C4-2B (cell line): ENCODE measurements at regions not wholly inside any gene's neighbourhood (a gene's known extent, or its start where the extent isn't known, plus 50 kb on each side); places are given as distances from the start of the nearest gene placed in this dataset.

ENCODE experiments used
- H3K27ac ChIP-seq: fragments of 450-650 bp; 2 replicates; pipeline ENCODE4 v1.5.1; 2017
- ZFX ChIP-seq: fragments of 450-650 bp; IDR thresholded peaks from 2 replicates; pipeline ENCODE4 v1.6.1; 2017
- TF ChIP-seq, protein P1 (sequence below): fragments of 450-650 bp; conservative IDR thresholded peaks from 2 replicates; pipeline ENCODE4 v1.5.1; 2017; ENCODE audit warnings: mild to moderate bottlenecking

DNA sequence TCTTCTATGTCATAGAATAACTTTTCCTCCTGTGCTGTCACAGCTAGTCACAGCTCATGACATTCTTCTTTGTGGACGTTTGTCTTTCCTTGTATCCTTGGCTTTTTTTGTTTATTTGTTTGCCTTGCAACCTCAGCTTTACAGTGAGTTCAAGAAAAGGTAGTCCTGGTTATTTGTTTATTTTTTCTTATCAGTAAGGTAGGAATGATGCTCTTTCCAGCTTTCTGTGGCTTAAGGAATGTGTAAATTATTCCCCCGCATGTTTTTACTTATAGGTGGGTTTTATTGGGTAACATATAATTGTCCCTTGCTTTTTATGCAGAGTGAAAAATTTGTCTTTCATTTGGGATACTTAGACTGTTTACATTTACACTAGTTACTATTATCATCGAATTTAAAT lies 1673.6 kb upstream of the FLRT2 start:
- TF ChIP-seq, protein P1, sequence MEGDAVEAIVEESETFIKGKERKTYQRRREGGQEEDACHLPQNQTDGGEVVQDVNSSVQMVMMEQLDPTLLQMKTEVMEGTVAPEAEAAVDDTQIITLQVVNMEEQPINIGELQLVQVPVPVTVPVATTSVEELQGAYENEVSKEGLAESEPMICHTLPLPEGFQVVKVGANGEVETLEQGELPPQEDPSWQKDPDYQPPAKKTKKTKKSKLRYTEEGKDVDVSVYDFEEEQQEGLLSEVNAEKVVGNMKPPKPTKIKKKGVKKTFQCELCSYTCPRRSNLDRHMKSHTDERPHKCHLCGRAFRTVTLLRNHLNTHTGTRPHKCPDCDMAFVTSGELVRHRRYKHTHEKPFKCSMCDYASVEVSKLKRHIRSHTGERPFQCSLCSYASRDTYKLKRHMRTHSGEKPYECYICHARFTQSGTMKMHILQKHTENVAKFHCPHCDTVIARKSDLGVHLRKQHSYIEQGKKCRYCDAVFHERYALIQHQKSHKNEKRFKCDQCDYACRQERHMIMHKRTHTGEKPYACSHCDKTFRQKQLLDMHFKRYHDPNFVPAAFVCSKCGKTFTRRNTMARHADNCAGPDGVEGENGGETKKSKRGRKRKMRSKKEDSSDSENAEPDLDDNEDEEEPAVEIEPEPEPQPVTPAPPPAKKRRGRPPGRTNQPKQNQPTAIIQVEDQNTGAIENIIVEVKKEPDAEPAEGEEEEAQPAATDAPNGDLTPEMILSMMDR: no peak
- TF ChIP-seq ZFX: no peak

DNA sequence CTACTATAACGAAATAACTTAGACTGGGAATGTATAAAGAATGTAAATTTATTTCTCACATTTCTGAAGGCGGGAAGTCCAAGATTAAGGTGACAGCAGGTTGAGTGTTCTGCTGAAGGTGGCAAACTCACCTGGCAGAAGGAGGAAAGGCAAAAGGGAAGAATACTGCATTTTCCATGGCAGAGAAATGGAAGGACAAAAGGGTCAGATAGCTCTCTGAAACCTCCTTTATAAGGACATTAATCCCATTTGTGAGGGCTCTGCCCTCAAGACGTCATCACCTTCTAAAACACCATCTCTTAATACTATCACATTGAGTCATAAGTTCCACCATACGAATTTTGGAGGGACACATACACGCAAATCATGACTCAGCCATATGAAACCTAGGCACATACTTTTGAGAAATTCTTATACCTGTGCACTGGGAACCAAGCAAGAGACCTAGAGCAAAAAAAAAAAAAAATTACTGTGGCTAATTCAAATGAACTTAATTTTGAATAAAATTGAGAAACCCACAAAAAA lies 1669.3 kb upstream of the FLRT2 start:
- no peak overlapping the region for H3K27ac ChIP-seq
- TF ChIP-seq, protein P1: no peak
- TF ChIP-seq ZFX: no peak

More for the DNA sequence above, 1673.6 kb upstream of the FLRT2 start:
- no peak overlapping the region for H3K27ac ChIP-seq

DNA sequence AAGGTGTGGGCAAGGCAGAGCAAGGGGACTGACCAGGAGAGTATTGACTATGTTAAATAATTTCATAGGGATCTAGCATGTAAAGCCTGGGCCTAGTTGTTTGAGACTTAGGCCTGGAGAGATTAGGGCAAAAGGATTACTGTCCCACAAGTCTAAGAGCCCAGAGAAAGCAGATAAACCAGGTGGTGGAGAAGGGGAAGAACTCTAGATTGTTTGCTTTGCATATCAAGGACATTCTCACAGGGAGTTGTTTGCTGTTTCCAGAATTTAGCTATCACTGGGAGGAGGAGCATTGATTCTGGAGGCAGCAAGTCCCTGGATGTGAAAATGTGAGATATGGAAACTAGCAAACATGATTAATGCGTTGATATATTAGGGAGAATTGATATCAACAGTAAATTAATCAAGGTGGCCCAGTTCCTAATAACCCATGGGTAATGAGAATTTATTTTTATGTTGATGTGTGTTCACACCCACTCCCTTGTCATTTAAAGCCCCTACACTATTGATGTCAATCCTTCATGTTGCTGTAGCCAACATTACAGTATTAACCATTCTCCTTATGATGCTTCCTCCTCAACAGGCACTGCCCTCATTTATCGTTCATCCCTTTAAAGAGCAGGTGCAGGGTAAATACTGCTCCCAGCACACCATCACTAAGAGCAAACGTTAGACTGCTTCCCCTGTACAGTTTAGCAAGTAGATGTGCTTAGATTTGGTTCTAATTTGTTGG lies 1666.7 kb upstream of the FLRT2 start:
- TF ChIP-seq, protein P1: no peak
- no peak for TF ChIP-seq ZFX

DNA sequence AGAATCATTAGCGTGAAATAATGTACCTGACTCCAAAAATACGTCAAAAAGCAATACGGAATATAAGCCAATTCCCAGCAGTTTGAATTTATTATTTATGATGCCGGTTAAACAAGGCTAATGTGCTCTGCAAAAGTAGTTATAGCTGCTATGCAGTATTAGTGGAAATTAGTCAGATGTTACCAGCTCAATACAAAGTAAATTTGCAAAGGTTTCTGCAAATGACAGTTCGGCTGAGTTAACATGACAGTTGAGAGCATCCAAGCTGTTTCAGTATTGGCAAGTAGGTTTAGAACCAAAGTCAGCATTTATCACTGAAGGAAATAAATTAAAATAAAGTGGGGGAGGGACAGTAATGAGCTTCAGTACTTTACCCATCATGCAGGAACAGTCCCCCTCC lies 1665.8 kb upstream of the FLRT2 start:
- TF ChIP-seq, protein P1: no peak
- no peak for TF ChIP-seq ZFX

More for the DNA sequence above, 1666.7 kb upstream of the FLRT2 start:
- no peak overlapping the region for H3K27ac ChIP-seq

DNA sequence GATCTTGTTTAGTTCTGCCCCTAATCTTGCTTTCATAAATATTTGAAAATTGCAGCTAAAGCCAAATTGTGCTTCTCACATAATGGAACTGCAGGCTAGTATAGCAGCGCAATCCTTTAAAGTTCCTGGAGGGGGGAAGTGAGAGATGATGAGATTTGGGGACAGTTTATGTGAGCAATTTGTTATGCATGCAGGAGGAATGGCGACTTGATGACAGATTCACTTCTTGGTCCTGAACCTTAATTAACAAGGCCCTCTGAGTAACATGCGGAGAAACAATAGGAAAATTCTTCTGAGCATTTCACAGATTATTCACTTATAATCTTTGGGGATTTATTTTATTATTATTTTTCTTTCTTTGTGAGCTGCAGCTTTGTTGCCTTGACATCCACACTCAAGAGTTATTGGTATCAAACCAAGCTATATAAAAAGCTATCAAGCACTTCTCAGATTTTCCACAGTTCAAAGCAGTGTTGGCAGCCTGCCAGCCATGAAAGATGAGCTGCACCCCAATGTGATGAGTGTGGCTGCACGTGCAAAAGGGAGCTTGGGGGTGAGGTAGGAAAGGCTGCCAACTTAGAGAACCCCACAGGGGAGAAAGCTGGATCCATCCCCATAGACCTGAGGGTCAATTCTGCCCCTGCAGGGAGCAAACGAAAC lies 1662.2 kb upstream of the FLRT2 start:
- no peak for TF ChIP-seq ZFX
- TF ChIP-seq, protein P1: no peak
- no peak overlapping the region for H3K27ac ChIP-seq

More for the DNA sequence above, 1665.8 kb upstream of the FLRT2 start:
- H3K27ac ChIP-seq: no peak overlapping the region

DNA sequence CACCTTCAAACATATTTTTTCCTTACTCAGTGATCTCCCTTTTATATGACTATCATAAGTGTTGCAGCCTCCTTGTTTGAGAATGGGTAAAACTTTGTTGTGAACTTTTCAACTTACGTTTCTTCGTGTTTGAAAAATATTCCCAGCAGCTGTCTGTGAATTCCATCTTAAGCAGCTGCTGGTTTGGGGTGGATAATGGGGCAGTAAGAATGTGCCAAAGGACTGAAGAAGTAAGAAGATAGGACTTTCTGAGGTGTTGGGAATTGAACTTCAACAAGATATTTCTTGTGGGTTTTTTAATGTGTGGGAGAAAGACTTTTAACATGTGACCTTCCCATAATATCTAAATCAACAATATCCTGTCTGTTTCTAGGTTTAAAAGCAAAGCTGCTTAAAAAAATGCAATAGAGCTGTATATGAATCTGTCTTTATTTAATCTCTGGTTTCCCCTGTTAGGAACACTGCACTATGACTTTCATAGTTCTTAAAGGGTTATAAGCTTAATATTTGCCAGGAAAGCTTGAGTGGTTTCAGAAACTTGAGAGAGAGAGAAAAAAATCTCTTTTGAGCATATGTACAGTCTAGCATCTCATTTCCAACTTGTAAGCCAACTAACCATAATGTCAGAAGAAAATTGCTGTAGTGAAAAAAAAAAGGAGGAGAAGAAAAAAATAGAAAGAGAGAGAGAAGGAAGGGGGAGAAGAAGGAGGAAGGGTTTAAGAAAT lies 1659.2 kb upstream of the FLRT2 start:
- no peak for TF ChIP-seq ZFX
- TF ChIP-seq, protein P1: no peak
- no peak overlapping the region for H3K27ac ChIP-seq

DNA sequence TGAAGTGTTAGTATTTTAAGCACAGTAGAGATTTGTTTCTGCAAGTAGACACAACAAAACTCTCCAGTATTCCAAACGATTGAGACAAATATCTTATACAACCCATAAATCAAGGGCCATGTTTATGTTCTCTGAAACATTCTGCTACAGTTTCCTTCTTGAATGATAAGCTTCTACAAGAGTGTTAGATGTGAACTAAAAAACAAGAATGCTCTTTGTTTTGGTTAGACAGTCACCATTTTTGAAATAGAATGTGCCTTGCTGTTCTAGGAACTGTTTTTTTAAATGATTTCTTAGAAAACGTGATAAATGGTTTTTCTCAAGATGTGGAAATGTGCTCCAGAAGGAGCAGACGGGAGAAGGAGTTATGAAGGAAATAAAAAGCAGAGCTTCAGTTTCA lies 1656.3 kb upstream of the FLRT2 start:
- TF ChIP-seq, protein P1: no peak
- TF ChIP-seq ZFX: no peak

More for the DNA sequence above, 1656.3 kb upstream of the FLRT2 start:
- no peak overlapping the region for H3K27ac ChIP-seq
